HCT116 (cell line): ENCODE measurements at regions not wholly inside any gene's neighbourhood (a gene's known extent, or its start where the extent isn't known, plus 50 kb on each side); places are given as distances from the start of the nearest gene placed in this dataset.

ENCODE experiments used
- ATAC-seq: fragments of 200-7000 bp; cut with Tn5 transposase; 2 replicates; pipeline ENCODE4 v1.9.1; 2020; ENCODE audit warnings: mild to moderate bottlenecking, moderate library complexity
- BruUV-seq: library from RNA; stranded (reverse); fragments of 400-500 nt; replicated peaks from 2 replicates; lab custom pipeline; 2021; lab: Mats Ljungman, UMichigan
- CTCF ChIA-PET: fragments of 300-600 bp; sonication (Branson Sonifier 250); formaldehyde crosslinking; loops from one replicate; lab custom pipeline; 2021; ENCODE audit warnings: antibody characterized with exemption; lab: Charles Lee
- POLR2A ChIA-PET: fragments of 300-600, 350-600 bp; sonication (Branson Sonifier 250); formaldehyde crosslinking; loops from one replicate; lab custom pipeline; 2021; ENCODE audit warnings: antibody characterized with exemption; lab: Charles Lee
- RAD21 ChIA-PET, 2 experiments: fragments of 300-600 bp; sonication (Branson Sonifier 250); formaldehyde crosslinking; loops; one replicate each; lab custom pipeline; 2023; ENCODE audit warnings: low total read pairs in 2 of 2; ENCODE audit not compliant: uncharacterized antibody in 2 of 2, unreplicated experiment in 2 of 2, low non-redundant PET in 1 of 2; lab: Charles Lee
- DNase-seq: peaks from one replicate; pipeline ENCODE4 v3.0.0-alpha.2; 2010; ENCODE audit warnings: low read depth, low spot score
- H2AFZ ChIP-seq: fragments of 200-600 bp; shearing (Covaris generic), sonication (generic); 2 replicates; pipeline ENCODE4 v1.6.1; 2017; ENCODE audit warnings: low read depth, mixed run types, mixed read lengths, antibody characterized with exemption, low read length; ENCODE audit not compliant: poor library complexity, severe bottlenecking
- H3K27ac ChIP-seq: 2 replicates; pipeline ENCODE4 v1.5.1; 2012; ENCODE audit warnings: low read depth, low read length
- H3K27me3 ChIP-seq: fragments of 200-600 bp; sonication (generic); 2 replicates; pipeline ENCODE4 v1.6.1; 2016; ENCODE audit warnings: mixed run types, low read length, mixed read lengths; ENCODE audit not compliant: insufficient read depth
- H3K36me3 ChIP-seq, 2 experiments: fragments of 200-500 bp in 1 of 2; fragments of 200-600 bp in 1 of 2; sonication (Bioruptor generic) in 1 of 2; sonication (generic) in 1 of 2; 2 replicates each; pipeline versions ENCODE4 v1.5.1 to v1.6.1; 2014 to 2016; ENCODE audit warnings: low read length in 2 of 2, inconsistent platforms in 1 of 2, mixed read lengths in 1 of 2, mixed run types in 1 of 2; ENCODE audit not compliant: insufficient read depth in 2 of 2, control insufficient read depth in 1 of 2
- H3K4me1 ChIP-seq, 2 experiments: fragments of 200-600 bp in 1 of 2; sonication (generic) in 1 of 2; 2 replicates each; pipeline versions ENCODE4 v1.5.1 to v1.6.1; 2012 to 2017; ENCODE audit warnings: low read length in 2 of 2, inconsistent platforms in 1 of 2, mild to moderate bottlenecking in 1 of 2, mixed read lengths in 1 of 2, mixed run types in 1 of 2, moderate library complexity in 1 of 2; ENCODE audit not compliant: insufficient read depth in 2 of 2, control insufficient read depth in 1 of 2
- H3K4me2 ChIP-seq: fragments of 200-600 bp; sonication (generic); 2 replicates; pipeline ENCODE4 v1.6.1; 2017; ENCODE audit warnings: mixed run types, low read length, mixed read lengths
- H3K4me3 ChIP-seq, 2 experiments: fragments of 200-600 bp in 1 of 2; sonication (generic) in 1 of 2; replicated peaks in 1 of 2; 2 replicates each; pipeline ENCODE4 v1.5.1; 2011 to 2016; ENCODE audit warnings: low read length in 2 of 2, control low read depth in 1 of 2, low read depth in 1 of 2, mild to moderate bottlenecking in 1 of 2, mixed read lengths in 1 of 2, mixed run types in 1 of 2
- H3K79me2 ChIP-seq: fragments of 200-600 bp; sonication (generic); 2 replicates; pipeline ENCODE4 v1.6.1; 2017; ENCODE audit warnings: mild to moderate bottlenecking, mixed run types, low read length, moderate library complexity, mixed read lengths; ENCODE audit not compliant: insufficient read depth
- H3K9ac ChIP-seq: fragments of 200-600 bp; sonication (generic); 2 replicates; pipeline ENCODE4 v1.6.1; 2016; ENCODE audit warnings: low read length, mixed read lengths
- H3K9me2 ChIP-seq: fragments of 200-600 bp; sonication (generic), shearing (Covaris generic); 2 replicates; pipeline ENCODE4 v1.6.1; 2017; ENCODE audit warnings: mixed run types, mild to moderate bottlenecking, moderate library complexity; ENCODE audit not compliant: insufficient read depth
- H3K9me3 ChIP-seq, 2 experiments: fragments of 200-500 bp in 1 of 2; fragments of 200-600 bp in 1 of 2; sonication (Bioruptor generic) in 1 of 2; sonication (generic) in 1 of 2; 2 replicates each; pipeline ENCODE4 v1.6.1; 2014 to 2017; ENCODE audit warnings: low read length in 2 of 2, mixed read lengths in 2 of 2, inconsistent platforms in 1 of 2, low read depth in 1 of 2, mild to moderate bottlenecking in 1 of 2, mixed run types in 1 of 2, moderate library complexity in 1 of 2; ENCODE audit not compliant: control insufficient read depth in 1 of 2, insufficient read depth in 1 of 2
- H4K20me1 ChIP-seq: fragments of 200-600 bp; sonication (generic), shearing (Covaris generic); 2 replicates; pipeline ENCODE4 v1.6.1; 2017; ENCODE audit warnings: mixed run types, mild to moderate bottlenecking, moderate library complexity; ENCODE audit not compliant: insufficient read depth
- CBX3 ChIP-seq: IDR thresholded peaks from 2 replicates; pipeline ENCODE4 v1.6.1; 2012; ENCODE audit warnings: low read depth
- CTCF ChIP-seq, 3 experiments: fragments of 200-600 bp in 1 of 3; sonication (generic) in 1 of 3; IDR thresholded peaks in 2 of 3; conservative IDR thresholded peaks in 1 of 3; 2 replicates each; pipeline ENCODE4 v1.5.1; 2012 to 2017; ENCODE audit warnings: low read depth in 2 of 3, low read length in 2 of 3, antibody characterized with exemption in 1 of 3, borderline replicate concordance in 1 of 3, control low read depth in 1 of 3, mild to moderate bottlenecking in 1 of 3, mixed read lengths in 1 of 3, mixed run types in 1 of 3, moderate library complexity in 1 of 3; ENCODE audit not compliant: insufficient read depth in 1 of 3
- EGR1 ChIP-seq: IDR thresholded peaks from 2 replicates; pipeline ENCODE4 v1.6.1; 2012; ENCODE audit warnings: low read depth
- ELF1 ChIP-seq: IDR thresholded peaks from 2 replicates; pipeline ENCODE4 v1.6.1; 2012; ENCODE audit warnings: low read depth, borderline replicate concordance
- FOSL1 ChIP-seq: IDR thresholded peaks from 2 replicates; pipeline ENCODE4 v1.6.1; 2012; ENCODE audit warnings: low read depth
- POLR2A ChIP-seq: IDR thresholded peaks from 2 replicates; pipeline ENCODE4 v1.7.0; 2011; ENCODE audit warnings: borderline replicate concordance; ENCODE audit not compliant: insufficient read depth, insufficient read length; ENCODE audit errors: extremely low read depth
- SRF ChIP-seq: IDR thresholded peaks from 2 replicates; pipeline ENCODE4 v1.6.1; 2012; ENCODE audit warnings: low read depth
- YY1 ChIP-seq: IDR thresholded peaks from 2 replicates; pipeline ENCODE4 v1.6.1; 2011; ENCODE audit warnings: low read length, low read depth, moderate library complexity, mild to moderate bottlenecking; ENCODE audit not compliant: insufficient replicate concordance; ENCODE audit errors: extremely low read depth
- ZFX ChIP-seq: fragments of 450-650 bp; IDR thresholded peaks from 2 replicates; pipeline ENCODE4 v1.6.1; 2017
- ZNF274 ChIP-seq: fragments of 200-500 bp; sonication (Bioruptor generic); IDR thresholded peaks from 2 replicates; pipeline ENCODE4 v1.6.1; 2014; ENCODE audit warnings: mild to moderate bottlenecking, low read depth, low read length, inconsistent platforms
- intact Hi-C: fragments of 100-400 bp; cut with micrococcal nuclease; formaldehyde crosslinking; loops from 2 replicates; pipeline ENCODE4 v1.10.0; 2022
- TF ChIP-seq, protein P1 (sequence below): IDR thresholded peaks from 2 replicates; pipeline ENCODE4 v1.6.1; 2012
- TF ChIP-seq, protein P2 (sequence below): IDR thresholded peaks from 2 replicates; pipeline ENCODE4 v1.6.1; 2011; ENCODE audit warnings: mild to moderate bottlenecking, low read length, moderate library complexity; ENCODE audit not compliant: insufficient replicate concordance; ENCODE audit errors: extremely low read depth

DNA sequence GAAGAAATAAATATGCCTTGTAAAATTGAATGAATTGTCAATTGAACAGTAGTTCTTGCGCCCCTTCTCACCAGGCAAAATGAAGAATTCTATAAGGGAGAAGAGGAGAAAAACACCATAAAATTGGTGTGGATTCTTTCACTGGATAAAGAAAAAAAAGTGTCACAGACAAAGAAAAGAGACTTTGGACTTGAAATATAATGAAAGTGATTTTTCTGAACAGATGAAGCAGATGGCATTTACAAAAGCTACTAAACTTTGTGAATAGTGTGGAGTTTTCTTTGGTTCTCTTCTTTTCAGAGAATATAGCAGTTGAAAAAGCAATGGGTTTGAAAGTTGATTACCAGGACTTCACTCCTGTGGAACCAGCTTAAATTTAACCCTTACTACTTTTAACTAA lies 945.7 kb downstream of the DSC3 start:
- CTCF ChIA-PET: no interaction called here
- H4K20me1 ChIP-seq: no peaks in the 10 kb centered on the region
- H3K27ac ChIP-seq: no peak overlapping the region
- POLR2A ChIA-PET: no interaction called here
- no peaks in the 10 kb centered on the region for H3K27me3 ChIP-seq
- no peak overlapping the region for H2AFZ ChIP-seq
- H3K79me2 ChIP-seq: no peaks in the 10 kb centered on the region
- ATAC-seq (no peak), DNase-seq (no peak)
- no peak overlapping the region for H3K4me2 ChIP-seq
- no peaks in the 10 kb centered on the region for H3K9me3 ChIP-seq
- no peak overlapping the region for H3K9ac ChIP-seq
- H3K36me3 ChIP-seq: no peaks in the 10 kb centered on the region
- no peaks in the 10 kb centered on the region for H3K9me2 ChIP-seq
- intact Hi-C loops: no loop called here
- no TSS peak for BruUV-seq
- no peaks in the 10 kb centered on the region for H3K4me1 ChIP-seq
- TF ChIP-seq, protein P1, sequence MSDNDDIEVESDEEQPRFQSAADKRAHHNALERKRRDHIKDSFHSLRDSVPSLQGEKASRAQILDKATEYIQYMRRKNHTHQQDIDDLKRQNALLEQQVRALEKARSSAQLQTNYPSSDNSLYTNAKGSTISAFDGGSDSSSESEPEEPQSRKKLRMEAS: no peak
- TF ChIP-seq CBX3 (no peak), ZFX (no peak), SRF (no peak), YY1 (no peak), ZNF274 (no peak), CTCF (IDR thresholded peaks at IDR 0.05 in 2 of 3, conservative IDR thresholded peaks at IDR 0.05 in 1 of 3; ENCODE audit: borderline replicate concordance in 1 of 3, insufficient read depth in 1 of 3, low read depth in 2 of 3, low read length in 2 of 3) (no peak), FOSL1 (no peak), ELF1 (no peak), POLR2A (no peak), EGR1 (no peak)
- TF ChIP-seq, protein P2, sequence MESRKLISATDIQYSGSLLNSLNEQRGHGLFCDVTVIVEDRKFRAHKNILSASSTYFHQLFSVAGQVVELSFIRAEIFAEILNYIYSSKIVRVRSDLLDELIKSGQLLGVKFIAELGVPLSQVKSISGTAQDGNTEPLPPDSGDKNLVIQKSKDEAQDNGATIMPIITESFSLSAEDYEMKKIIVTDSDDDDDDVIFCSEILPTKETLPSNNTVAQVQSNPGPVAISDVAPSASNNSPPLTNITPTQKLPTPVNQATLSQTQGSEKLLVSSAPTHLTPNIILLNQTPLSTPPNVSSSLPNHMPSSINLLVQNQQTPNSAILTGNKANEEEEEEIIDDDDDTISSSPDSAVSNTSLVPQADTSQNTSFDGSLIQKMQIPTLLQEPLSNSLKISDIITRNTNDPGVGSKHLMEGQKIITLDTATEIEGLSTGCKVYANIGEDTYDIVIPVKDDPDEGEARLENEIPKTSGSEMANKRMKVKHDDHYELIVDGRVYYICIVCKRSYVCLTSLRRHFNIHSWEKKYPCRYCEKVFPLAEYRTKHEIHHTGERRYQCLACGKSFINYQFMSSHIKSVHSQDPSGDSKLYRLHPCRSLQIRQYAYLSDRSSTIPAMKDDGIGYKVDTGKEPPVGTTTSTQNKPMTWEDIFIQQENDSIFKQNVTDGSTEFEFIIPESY: no peak
- RAD21 ChIA-PET: no interaction called here
- H3K4me3 ChIP-seq: no peak overlapping the region
